GM23248 (cell line): ENCODE measurements at regions not wholly inside any gene's neighbourhood (a gene's known extent, or its start where the extent isn't known, plus 50 kb on each side); places are given as distances from the start of the nearest gene placed in this dataset.

Source experiments
- DNase-seq: peaks from one replicate; pipeline ENCODE4 v3.0.0-alpha.2; 2015
- H2AFZ ChIP-seq: fragments of 200-600 bp; sonication (generic); 2 replicates; pipeline ENCODE4 v1.6.1; 2016; ENCODE audit warnings: antibody characterized with exemption
- H3F3A ChIP-seq: fragments of 200-600 bp; sonication (generic); 2 replicates; pipeline ENCODE4 v1.6.1; 2016; ENCODE audit warnings: mild to moderate bottlenecking, antibody characterized with exemption, mixed run types; ENCODE audit not compliant: insufficient read depth
- H3K27ac ChIP-seq: fragments of 200-600 bp; sonication (generic); 2 replicates; pipeline ENCODE4 v1.5.1; 2016; ENCODE audit warnings: mild to moderate bottlenecking
- H3K27me3 ChIP-seq: fragments of 200-600 bp; sonication (generic); replicated peaks from 2 replicates; pipeline ENCODE4 v1.6.1; 2016; ENCODE audit warnings: mild to moderate bottlenecking; ENCODE audit not compliant: insufficient read depth
- H3K36me3 ChIP-seq: fragments of 200-600 bp; sonication (generic); 2 replicates; pipeline ENCODE4 v1.6.1; 2016; ENCODE audit warnings: low read depth, mild to moderate bottlenecking
- H3K4me1 ChIP-seq: fragments of 200-600 bp; sonication (generic); 2 replicates; pipeline ENCODE4 v1.6.1; 2016; ENCODE audit warnings: mild to moderate bottlenecking; ENCODE audit not compliant: insufficient read depth
- H3K4me2 ChIP-seq: fragments of 200-600 bp; sonication (generic); one replicate; pipeline ENCODE4 v1.6.1; 2016; ENCODE audit warnings: mild to moderate bottlenecking; ENCODE audit not compliant: unreplicated experiment
- H3K4me3 ChIP-seq: fragments of 200-600 bp; sonication (generic); 2 replicates; pipeline ENCODE4 v1.5.1; 2016; ENCODE audit warnings: mild to moderate bottlenecking
- H3K79me2 ChIP-seq: fragments of 200-600 bp; sonication (generic); 2 replicates; pipeline ENCODE4 v1.6.1; 2016; ENCODE audit warnings: mild to moderate bottlenecking; ENCODE audit not compliant: insufficient read depth
- H3K9ac ChIP-seq: fragments of 200-600 bp; sonication (generic); 2 replicates; pipeline ENCODE4 v1.6.1; 2016; ENCODE audit warnings: mild to moderate bottlenecking
- H3K9me2 ChIP-seq: fragments of 200-600 bp; sonication (generic); 2 replicates; pipeline ENCODE4 v1.6.1; 2016; ENCODE audit warnings: mixed run types, mild to moderate bottlenecking, moderate library complexity; ENCODE audit not compliant: insufficient read depth
- H3K9me3 ChIP-seq: fragments of 200-600 bp; sonication (generic); one replicate; pipeline ENCODE4 v1.6.1; 2017; ENCODE audit warnings: low read depth
- H4K20me1 ChIP-seq: fragments of 200-600 bp; sonication (generic); 2 replicates; pipeline ENCODE4 v1.6.0; 2016; ENCODE audit not compliant: insufficient read depth
- EZH2 ChIP-seq: fragments of 200-600 bp; sonication (generic); IDR thresholded peaks from 2 replicates; pipeline ENCODE4 v1.6.1; 2018; ENCODE audit warnings: antibody characterized with exemption, mild to moderate bottlenecking; ENCODE audit not compliant: insufficient read depth, poor library complexity, severe bottlenecking
- EZH2phosphoT487 ChIP-seq: fragments of 200-600 bp; sonication (generic); IDR thresholded peaks from 2 replicates; pipeline ENCODE4 v1.6.1; 2018; ENCODE audit warnings: antibody characterized with exemption, moderate library complexity, mild to moderate bottlenecking, low read depth; ENCODE audit not compliant: insufficient read depth
- WGBS, 2 experiments: methylation state at CpG; one replicate each; pipeline ENCODE4 v1.1.6; 2015 to 2017; ENCODE audit warnings: low lambda C conversion rate in 2 of 2, low coverage in 1 of 2; ENCODE audit errors: missing lambda C conversion rate in 2 of 2; 5-methylcytosine and 5-hydroxymethylcytosine counted together
- in situ Hi-C: fragments of 300-500 bp; cut with MboI; formaldehyde crosslinking; loops from 2 replicates; pipeline ENCODE4 v1.15.0; 2020

DNA sequence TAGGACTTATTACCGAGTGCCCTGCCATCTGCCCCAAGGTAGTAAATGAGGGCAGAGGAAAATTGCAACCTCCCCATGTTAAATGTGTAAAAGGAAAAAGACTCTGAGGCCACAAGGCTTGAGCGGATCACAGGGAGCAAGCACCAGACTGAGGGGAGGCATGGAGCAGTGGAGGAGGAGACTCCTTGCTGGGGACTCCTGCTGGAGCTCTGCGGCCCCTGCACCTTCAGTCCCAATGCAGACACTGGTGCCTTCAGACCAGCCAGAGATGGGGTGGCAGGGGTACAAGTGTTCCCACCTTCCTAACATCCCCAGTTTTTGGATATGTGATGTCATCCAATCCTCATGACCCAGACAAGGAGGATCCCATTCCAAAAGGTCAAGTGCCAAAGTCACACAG is 128.4 kb upstream of the NGF start:
- H4K20me1 ChIP-seq = no peaks in the 10 kb centered on the region
- H3K9me2 ChIP-seq = no peaks in the 10 kb centered on the region
- DNase-seq = peak; percentile 31
- no peaks in the 10 kb centered on the region for H3K36me3 ChIP-seq
- WGBS, 2 experiments = 93 to 100% methylated on average over 3 of the region's 3 CpGs
- H3F3A ChIP-seq = peaks cover 10% of the 10 kb centered on the region; the same call in 1 of the 2 replicates
- no peaks in the 10 kb centered on the region for H3K79me2 ChIP-seq
- H3K27ac ChIP-seq = no peak overlapping the region
- H3K9ac ChIP-seq = no peak overlapping the region
- H3K9me3 ChIP-seq = no peaks in the 10 kb centered on the region
- no peak overlapping the region for H3K4me2 ChIP-seq
- TF ChIP-seq EZH2 (no peak), EZH2phosphoT487 (no peak)
- H3K4me3 ChIP-seq = no peak overlapping the region
- no peak overlapping the region for H2AFZ ChIP-seq
- H3K4me1 ChIP-seq = peaks cover 8% of the 10 kb centered on the region; the same call in 1 of the 2 replicates
- in situ Hi-C loops = loop anchor here (10.0 kb wide), 1 partner anchor 322 kb away; no protein-coding TSS in a partner anchor
- H3K27me3 ChIP-seq = no peaks in the 10 kb centered on the region

DNA sequence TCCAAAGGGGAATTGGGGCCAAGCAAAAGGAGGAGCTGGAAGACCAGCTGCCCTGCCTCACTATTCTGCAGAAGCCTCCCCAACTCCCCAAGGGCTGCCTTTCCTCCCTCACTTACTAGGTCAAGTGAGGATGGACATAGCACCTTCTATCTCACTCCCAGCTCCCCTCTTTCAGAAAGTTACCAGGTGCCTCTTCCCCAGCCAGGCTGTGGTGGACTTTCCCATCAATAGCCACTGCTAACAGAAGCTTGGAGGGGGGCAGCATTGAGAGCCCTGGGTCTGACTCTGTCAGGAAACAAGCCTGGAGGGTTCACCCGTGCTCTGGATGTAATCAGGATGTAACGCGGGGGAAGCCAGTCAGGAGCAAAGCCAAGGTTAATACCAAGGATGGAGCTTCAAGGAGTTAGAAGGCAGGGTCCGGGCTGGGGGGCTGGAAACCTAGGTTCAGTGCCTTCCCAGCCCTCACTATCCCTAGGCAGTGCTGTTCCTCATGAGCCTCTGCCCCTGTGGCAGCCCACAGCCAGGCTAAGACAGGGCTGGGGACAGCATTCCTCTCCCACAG is 127.8 kb upstream of the NGF start:
- Histone ChIP-seq H3F3A (peaks cover 10% of the 10 kb centered on the region; the same call in 1 of the 2 replicates), H3K27ac (no peak overlapping the region), H3K4me2 (no peak overlapping the region), H4K20me1 (no peaks in the 10 kb centered on the region), H3K36me3 (no peaks in the 10 kb centered on the region), H3K79me2 (no peaks in the 10 kb centered on the region), H3K9me3 (no peaks in the 10 kb centered on the region), H3K4me1 (peaks cover 8% of the 10 kb centered on the region; the same call in 1 of the 2 replicates), H3K9me2 (no peaks in the 10 kb centered on the region), H2AFZ (no peak overlapping the region), H3K27me3 (no peaks in the 10 kb centered on the region), H3K9ac (no peak overlapping the region), H3K4me3 (no peak overlapping the region)
- TF ChIP-seq EZH2phosphoT487 (no peak), EZH2 (no peak)
- in situ Hi-C loops = loop anchor here (10.0 kb wide), 1 partner anchor 321 kb away; no protein-coding TSS in a partner anchor
- WGBS, 2 experiments = 93 to 96% methylated on average over 4 of the region's 4 CpGs
- DNase-seq = no peak

DNA sequence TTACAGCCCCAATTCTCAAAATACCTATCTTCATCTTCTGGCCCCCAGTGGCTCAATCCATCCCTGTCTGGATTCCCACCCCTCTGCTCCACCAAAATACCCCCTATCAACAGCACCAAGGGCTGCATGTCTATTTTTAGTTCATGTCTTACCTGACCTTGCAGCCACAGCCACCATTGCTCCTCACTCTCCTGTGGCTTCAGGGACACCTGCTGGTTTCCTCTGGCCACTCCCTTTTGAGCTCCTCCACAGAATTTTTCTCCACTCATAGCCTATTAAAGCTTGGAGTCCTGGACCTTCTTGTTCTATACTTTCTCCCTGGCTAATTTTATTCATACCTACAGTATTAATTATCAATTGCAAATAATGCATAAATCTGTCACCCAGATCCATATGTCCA is 125.3 kb upstream of the NGF start:
- no peaks in the 10 kb centered on the region for H3K9me2 ChIP-seq
- H2AFZ ChIP-seq = no peak overlapping the region
- no peaks in the 10 kb centered on the region for H3K79me2 ChIP-seq
- H3K36me3 ChIP-seq = no peaks in the 10 kb centered on the region
- H3K4me2 ChIP-seq = no peak overlapping the region
- no peak for DNase-seq
- no peaks in the 10 kb centered on the region for H3K4me1 ChIP-seq
- TF ChIP-seq EZH2 = no peak
- TF ChIP-seq EZH2phosphoT487 = no peak
- H3K4me3 ChIP-seq = no peak overlapping the region
- no peaks in the 10 kb centered on the region for H3K9me3 ChIP-seq
- H3K27ac ChIP-seq = no peak overlapping the region
- no peaks in the 10 kb centered on the region for H4K20me1 ChIP-seq
- no peaks in the 10 kb centered on the region for H3K27me3 ChIP-seq
- no peak overlapping the region for H3K9ac ChIP-seq
- in situ Hi-C loops = loop anchor here (10.0 kb wide), 1 partner anchor 319 kb away; no protein-coding TSS in a partner anchor
- H3F3A ChIP-seq = 0 out of 2 replicates have a peak, but pooled peaks cover under 1% of the 10 kb centered on the region

GRCh38 chr1:115462566-115463076 is 124.6 kb upstream of the NGF start:
- 97 to 99% methylated on average over 4 of the region's 4 CpGs for WGBS, 2 experiments
- TF ChIP-seq EZH2 = no peak
- TF ChIP-seq EZH2phosphoT487 = no peak
- Histone ChIP-seq H3K4me3 (no peak overlapping the region), H2AFZ (no peak overlapping the region), H3K9me3 (no peaks in the 10 kb centered on the region), H3K27me3 (no peaks in the 10 kb centered on the region), H3K36me3 (no peaks in the 10 kb centered on the region), H3F3A (no peaks in the 10 kb centered on the region), H4K20me1 (no peaks in the 10 kb centered on the region), H3K4me2 (no peak overlapping the region), H3K79me2 (no peaks in the 10 kb centered on the region), H3K4me1 (no peaks in the 10 kb centered on the region), H3K9ac (no peak overlapping the region), H3K27ac (no peak overlapping the region), H3K9me2 (no peaks in the 10 kb centered on the region)
- in situ Hi-C loops = loop anchor here (10.0 kb wide), 1 partner anchor 318 kb away; no protein-coding TSS in a partner anchor
- no peak for DNase-seq
